Stimulated activated CD4-positive, alpha-beta T cell treated with anti-CD3 and anti-CD28 coated beads, Interleukin-12 subunit alpha, Interleukin-12 subunit beta, amount 100 ng/mL, for 4 hours (primary cell): ENCODE measurements at regions not wholly inside any gene's neighbourhood (a gene's known extent, or its start where the extent isn't known, plus 50 kb on each side); places are given as distances from the start of the nearest gene placed in this dataset.

ENCODE experiments used
- DNase-seq: peaks from one replicate; pipeline ENCODE4 v3.0.0-alpha.2; 2020

- no peak for DNase-seq
Observed at GRCh38 chr13:22461854-22462490, 718.8 kb upstream of the SGCG start.

GRCh38 chr13:22463089-22463488 is 717.7 kb upstream of the SGCG start:
- no peak for DNase-seq

- no peak for DNase-seq
Observed at GRCh38 chr13:22468045-22468444, 712.7 kb upstream of the SGCG start.

- DNase-seq = no peak
Observed at GRCh38 chr13:22468824-22469223, 712.0 kb upstream of the SGCG start.

- no peak for DNase-seq
Observed at GRCh38 chr13:22469452-22469851, 711.3 kb upstream of the SGCG start.

GRCh38 chr13:22470075-22470474 is 710.7 kb upstream of the SGCG start:
- DNase-seq = no peak

- no peak for DNase-seq
Observed at GRCh38 chr13:22482496-22483000, 698.2 kb upstream of the SGCG start.

- no peak for DNase-seq
Observed at GRCh38 chr13:22483276-22483675, 697.5 kb upstream of the SGCG start.

GRCh38 chr13:22486490-22486889 is 694.3 kb upstream of the SGCG start:
- no peak for DNase-seq

- DNase-seq = no peak
Observed at GRCh38 chr13:22487932-22488331, 692.8 kb upstream of the SGCG start.

GRCh38 chr13:22489771-22490170 is 691.0 kb upstream of the SGCG start:
- no peak for DNase-seq

GRCh38 chr13:22495819-22496218 is 685.0 kb upstream of the SGCG start:
- no peak for DNase-seq

- no peak for DNase-seq
Observed at GRCh38 chr13:22496803-22497508, 683.8 kb upstream of the SGCG start.

GRCh38 chr13:22497991-22498780 is 682.6 kb upstream of the SGCG start:
- no peak for DNase-seq

GRCh38 chr13:22499919-22500318 is 680.9 kb upstream of the SGCG start:
- no peak for DNase-seq

GRCh38 chr13:22505489-22505888 is 675.3 kb upstream of the SGCG start:
- DNase-seq = no peak

GRCh38 chr13:22506096-22506691 is 674.6 kb upstream of the SGCG start:
- no peak for DNase-seq

GRCh38 chr13:22517544-22517943 is 663.2 kb upstream of the SGCG start:
- no peak for DNase-seq

GRCh38 chr13:22536851-22537250 is 643.9 kb upstream of the SGCG start:
- DNase-seq = no peak

GRCh38 chr13:22538400-22538799 is 642.4 kb upstream of the SGCG start:
- DNase-seq = no peak

GRCh38 chr13:22549126-22549525 is 631.7 kb upstream of the SGCG start:
- no peak for DNase-seq

- no peak for DNase-seq
Observed at GRCh38 chr13:22561581-22561980, 619.2 kb upstream of the SGCG start.

GRCh38 chr13:22562116-22562515 is 618.7 kb upstream of the SGCG start:
- DNase-seq = no peak
